H1 (cell line): ENCODE measurements at regions not wholly inside any gene's neighbourhood (a gene's known extent, or its start where the extent isn't known, plus 50 kb on each side); places are given as distances from the start of the nearest gene placed in this dataset.

Experiments used
- BACH1 ChIP-seq: IDR thresholded peaks from 2 replicates; pipeline ENCODE4 v1.6.1; 2012; ENCODE audit warnings: low read length, improper control_type of control experiment
- CHD2 ChIP-seq: IDR thresholded peaks from 2 replicates; pipeline ENCODE4 v1.6.1; 2012; ENCODE audit warnings: low read length, improper control_type of control experiment
- CREB1 ChIP-seq: IDR thresholded peaks from 2 replicates; pipeline ENCODE4 v1.6.1; 2012; ENCODE audit warnings: inconsistent platforms
- CTBP2 ChIP-seq: IDR thresholded peaks from 2 replicates; pipeline ENCODE4 v1.7.0; 2011; ENCODE audit warnings: borderline replicate concordance, mild to moderate bottlenecking, moderate library complexity, mixed read lengths, low read length; ENCODE audit not compliant: insufficient read depth, insufficient read length
- EGR1 ChIP-seq: IDR thresholded peaks from 2 replicates; pipeline ENCODE4 v1.6.1; 2011; ENCODE audit warnings: low read depth, low read length, borderline replicate concordance
- EP300 ChIP-seq, 2 experiments: IDR thresholded peaks; 1 replicate in 1 of 2; 2 replicates in 1 of 2; pipeline ENCODE4 v1.6.1; 2011 to 2012; ENCODE audit warnings: low read depth in 2 of 2, low read length in 2 of 2, mild to moderate bottlenecking in 2 of 2, borderline replicate concordance in 1 of 2, inconsistent platforms in 1 of 2, moderate library complexity in 1 of 2
- FOSL1 ChIP-seq: IDR thresholded peaks from 2 replicates; pipeline ENCODE4 v1.6.1; 2011; ENCODE audit warnings: mild to moderate bottlenecking, low read depth, low read length, moderate library complexity; ENCODE audit not compliant: insufficient read depth
- HDAC6 ChIP-seq: IDR thresholded peaks from one replicate; pipeline ENCODE4 v1.7.1; 2012; ENCODE audit warnings: low read depth, mild to moderate bottlenecking, inconsistent platforms, low read length, moderate library complexity
- JUN ChIP-seq: IDR thresholded peaks from 2 replicates; pipeline ENCODE4 v1.6.1; 2011; ENCODE audit warnings: low read depth, mild to moderate bottlenecking, improper control_type of control experiment, low read length
- KDM5A ChIP-seq: fragments of 200-600 bp; IDR thresholded peaks from 2 replicates; pipeline ENCODE4 v1.7.1; 2012; ENCODE audit warnings: mild to moderate bottlenecking, low read length, inconsistent platforms, mixed read lengths
- RBBP5 ChIP-seq: IDR thresholded peaks from 2 replicates; pipeline ENCODE4 v1.7.1; 2012; ENCODE audit warnings: low read depth, mild to moderate bottlenecking, inconsistent platforms, low read length, moderate library complexity, borderline replicate concordance
- SAP30 ChIP-seq: fragments of 300-600 bp; sonication (generic); IDR thresholded peaks from 2 replicates; pipeline ENCODE4 v1.7.1; 2012; ENCODE audit warnings: low read length, moderate library complexity, mild to moderate bottlenecking, inconsistent platforms; ENCODE audit not compliant: insufficient read depth, insufficient replicate concordance
- SIN3A ChIP-seq, 2 experiments: IDR thresholded peaks in 1 of 2; conservative IDR thresholded peaks in 1 of 2; 2 replicates each; pipeline ENCODE4 v1.6.1; 2011 to 2012; ENCODE audit warnings: low read length in 2 of 2, improper control_type of control experiment in 1 of 2, low read depth in 1 of 2, mild to moderate bottlenecking in 1 of 2
- SIRT6 ChIP-seq: IDR thresholded peaks from one replicate; pipeline ENCODE4 v1.7.1; 2012; ENCODE audit warnings: low read length, inconsistent platforms
- SP1 ChIP-seq: IDR thresholded peaks from 2 replicates; pipeline ENCODE4 v1.6.1; 2011; ENCODE audit warnings: low read depth, low read length
- SP2 ChIP-seq: IDR thresholded peaks from 2 replicates; pipeline ENCODE4 v1.6.1; 2012; ENCODE audit warnings: mild to moderate bottlenecking, low read length, inconsistent platforms
- SP4 ChIP-seq: IDR thresholded peaks from 2 replicates; pipeline ENCODE4 v1.6.1; 2012; ENCODE audit warnings: low read length, inconsistent platforms
- SRF ChIP-seq: IDR thresholded peaks from 2 replicates; pipeline ENCODE4 v1.6.1; 2011; ENCODE audit warnings: mild to moderate bottlenecking, low read depth, low read length, moderate library complexity
- TAF1 ChIP-seq: IDR thresholded peaks from 2 replicates; pipeline ENCODE4 v1.6.1; 2011; ENCODE audit warnings: mild to moderate bottlenecking, low read depth, low read length
- TCF12 ChIP-seq: IDR thresholded peaks from 2 replicates; pipeline ENCODE4 v1.6.1; 2011; ENCODE audit warnings: low read depth, mild to moderate bottlenecking, low read length
- YY1 ChIP-seq: IDR thresholded peaks from 2 replicates; pipeline ENCODE4 v1.6.1; 2011; ENCODE audit warnings: low read depth, mild to moderate bottlenecking, low read length
- TF ChIP-seq, protein P1 (sequence below), 3 experiments: IDR thresholded peaks; 1 replicate in 2 of 3; 2 replicates in 1 of 3; pipeline versions ENCODE4 v1.5.1 to v1.6.1; 2011; ENCODE audit warnings: low read length in 3 of 3, mild to moderate bottlenecking in 3 of 3, inconsistent platforms in 2 of 3, low read depth in 1 of 3, moderate library complexity in 1 of 3; ENCODE audit not compliant: insufficient read depth in 1 of 3; ENCODE audit errors: control extremely low read depth in 1 of 3

DNA sequence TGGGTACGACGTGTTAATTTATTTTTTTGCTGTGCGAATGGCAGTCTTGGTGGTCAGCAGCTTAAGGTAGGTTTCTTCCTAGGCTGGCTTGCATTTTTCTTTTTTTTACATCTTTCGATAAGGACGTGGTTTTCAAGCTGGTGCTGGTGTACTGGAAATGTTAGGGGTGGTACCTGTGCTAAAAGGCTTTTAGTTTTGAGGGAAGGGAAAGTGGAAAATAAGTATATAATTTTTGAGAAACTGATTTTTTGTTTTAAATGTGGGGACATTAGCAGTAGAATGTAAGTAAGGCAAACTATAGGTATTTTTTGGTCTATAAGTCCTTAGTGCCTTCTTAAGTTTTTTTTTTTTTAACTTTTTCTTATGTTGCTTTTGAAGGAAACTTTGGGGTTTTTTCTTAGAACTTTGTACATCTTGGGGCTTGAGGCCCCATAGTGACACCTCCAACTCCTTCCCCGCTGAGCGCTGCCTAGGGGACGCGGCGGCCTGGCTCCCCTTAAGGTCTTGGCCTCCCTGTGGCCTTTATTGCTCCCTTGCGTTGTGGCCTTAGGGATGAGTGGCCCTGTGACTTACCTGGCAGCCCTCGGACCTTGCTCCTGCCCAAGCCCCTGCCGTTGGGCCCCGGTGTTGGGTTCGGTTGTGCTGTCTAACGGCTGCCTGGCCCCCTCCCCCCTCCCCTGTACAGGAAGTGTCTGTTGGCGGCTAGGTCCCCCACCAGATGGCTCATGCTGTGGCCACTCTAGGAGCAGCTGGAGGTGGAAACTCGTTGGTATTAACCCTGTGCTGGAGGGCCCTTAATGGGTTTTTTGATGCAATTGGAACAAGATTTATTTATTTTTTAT is 88.0 kb upstream of the RPRML start (continued):
- TF ChIP-seq JUN (no peak), TCF12 (peak; percentile 93; the same call in 1 of the 2 replicates), CHD2 (peak; percentile 65; the same call in 1 of the 2 replicates), SIN3A (conservative IDR thresholded peaks at IDR 0.05 in 1 of 2, IDR thresholded peaks at IDR 0.05 in 1 of 2; ENCODE audit: low read depth in 1 of 2, low read length in 2 of 2) (peak; percentile 74 to 86; a peak in 2 of 4 replicates), SP1 (peak; percentile 80; the same call in 1 of the 2 replicates), RBBP5 (0 out of 2 replicates have a peak, but pooled peaks have one; percentile 56), CREB1 (peak; percentile 54; the same call in 1 of the 2 replicates), HDAC6 (no peak), CTBP2 (no peak), EGR1 (peak; percentile 88), SRF (no peak), SP4 (peak; percentile 88), TAF1 (peak; percentile 68; the same call in 1 of the 2 replicates), SP2 (peak; percentile 99), EP300 (IDR thresholded peaks at IDR 0.05; ENCODE audit: borderline replicate concordance in 1 of 2, low read depth in 2 of 2, low read length in 2 of 2) (peak in 1 of 2 experiments; percentile 83; a peak in 1 of 3 replicates), FOSL1 (no peak), YY1 (peak; percentile 69; the same call in 1 of the 2 replicates), SIRT6 (no peak), SAP30 (no peak), KDM5A (0 out of 2 replicates have a peak, but pooled peaks have one; percentile 30), BACH1 (no peak)
- TF ChIP-seq, protein P1, sequence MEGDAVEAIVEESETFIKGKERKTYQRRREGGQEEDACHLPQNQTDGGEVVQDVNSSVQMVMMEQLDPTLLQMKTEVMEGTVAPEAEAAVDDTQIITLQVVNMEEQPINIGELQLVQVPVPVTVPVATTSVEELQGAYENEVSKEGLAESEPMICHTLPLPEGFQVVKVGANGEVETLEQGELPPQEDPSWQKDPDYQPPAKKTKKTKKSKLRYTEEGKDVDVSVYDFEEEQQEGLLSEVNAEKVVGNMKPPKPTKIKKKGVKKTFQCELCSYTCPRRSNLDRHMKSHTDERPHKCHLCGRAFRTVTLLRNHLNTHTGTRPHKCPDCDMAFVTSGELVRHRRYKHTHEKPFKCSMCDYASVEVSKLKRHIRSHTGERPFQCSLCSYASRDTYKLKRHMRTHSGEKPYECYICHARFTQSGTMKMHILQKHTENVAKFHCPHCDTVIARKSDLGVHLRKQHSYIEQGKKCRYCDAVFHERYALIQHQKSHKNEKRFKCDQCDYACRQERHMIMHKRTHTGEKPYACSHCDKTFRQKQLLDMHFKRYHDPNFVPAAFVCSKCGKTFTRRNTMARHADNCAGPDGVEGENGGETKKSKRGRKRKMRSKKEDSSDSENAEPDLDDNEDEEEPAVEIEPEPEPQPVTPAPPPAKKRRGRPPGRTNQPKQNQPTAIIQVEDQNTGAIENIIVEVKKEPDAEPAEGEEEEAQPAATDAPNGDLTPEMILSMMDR (IDR thresholded peaks at IDR 0.05; ENCODE audit: control extremely low read depth in 1 of 3, insufficient read depth in 1 of 3, low read depth in 1 of 3, low read length in 3 of 3) = peak in 1 of 3 experiments; percentile 31; a peak in 2 of 4 replicates
